H9 (cell line): ENCODE measurements at regions not wholly inside any gene's neighbourhood (a gene's known extent, or its start where the extent isn't known, plus 50 kb on each side); places are given as distances from the start of the nearest gene placed in this dataset.

ENCODE experiments used
- DNase-seq: peaks from one replicate; pipeline ENCODE4 v3.0.0-alpha.2; 2017
- H2AFZ ChIP-seq: one replicate; pipeline ENCODE4 v1.6.1; 2013; ENCODE audit warnings: mild to moderate bottlenecking, low read length, control low read depth, moderate library complexity
- H2AK5ac ChIP-seq: 2 replicates; pipeline ENCODE4 v1.6.1; 2013; ENCODE audit warnings: low read length, control low read depth, mixed read lengths; ENCODE audit not compliant: insufficient read length
- H2BK120ac ChIP-seq: one replicate; pipeline ENCODE4 v1.6.1; 2013; ENCODE audit warnings: low read depth, mild to moderate bottlenecking, low read length, control low read depth, inconsistent platforms; ENCODE audit not compliant: poor library complexity, severe bottlenecking
- H2BK12ac ChIP-seq: 2 replicates; pipeline ENCODE4 v1.6.1; 2013; ENCODE audit warnings: low read length, control low read depth, mixed read lengths, low read depth; ENCODE audit not compliant: insufficient read length
- H2BK15ac ChIP-seq: 2 replicates; pipeline ENCODE4 v1.6.1; 2013; ENCODE audit warnings: low read depth, low read length, control low read depth
- H2BK20ac ChIP-seq: one replicate; pipeline ENCODE4 v1.6.1; 2013; ENCODE audit warnings: low read depth, mild to moderate bottlenecking, low read length, control low read depth, inconsistent platforms; ENCODE audit not compliant: poor library complexity, severe bottlenecking
- H2BK5ac ChIP-seq: 2 replicates; pipeline ENCODE4 v1.6.1; 2013; ENCODE audit warnings: low read length, control low read depth, mixed read lengths; ENCODE audit not compliant: insufficient read length
- H3K14ac ChIP-seq: 2 replicates; pipeline ENCODE4 v1.6.1; 2013; ENCODE audit warnings: low read length, control low read depth; ENCODE audit not compliant: insufficient read depth
- H3K18ac ChIP-seq: 2 replicates; pipeline ENCODE4 v1.6.1; 2013; ENCODE audit warnings: low read depth, mild to moderate bottlenecking, mixed read lengths, low read length, control low read depth; ENCODE audit not compliant: insufficient read length
- H3K23ac ChIP-seq: 2 replicates; pipeline ENCODE4 v1.6.1; 2013; ENCODE audit warnings: low read length, control low read depth, mixed read lengths, low read depth; ENCODE audit not compliant: insufficient read length
- H3K23me2 ChIP-seq: 2 replicates; pipeline ENCODE4 v1.6.1; 2013; ENCODE audit warnings: low read depth, mild to moderate bottlenecking, mixed read lengths, low read length, control low read depth; ENCODE audit not compliant: insufficient read length, poor library complexity, severe bottlenecking
- H3K27ac ChIP-seq: 2 replicates; pipeline ENCODE4 v1.5.1; 2013; ENCODE audit warnings: low read length, control low read depth, mixed read lengths, low read depth; ENCODE audit not compliant: insufficient read length
- H3K27me3 ChIP-seq: 2 replicates; pipeline ENCODE4 v1.6.1; 2013; ENCODE audit warnings: low read length, control low read depth, inconsistent platforms; ENCODE audit not compliant: insufficient read depth
- H3K4ac ChIP-seq: 2 replicates; pipeline ENCODE4 v1.6.1; 2013; ENCODE audit warnings: low read depth, mild to moderate bottlenecking, control low read depth, inconsistent platforms, low read length, moderate library complexity
- H3K4me1 ChIP-seq: 2 replicates; pipeline ENCODE4 v1.6.1; 2013; ENCODE audit warnings: low read length, control low read depth, inconsistent platforms; ENCODE audit not compliant: insufficient read depth
- H3K4me2 ChIP-seq: 2 replicates; pipeline ENCODE4 v1.6.1; 2013; ENCODE audit warnings: low read length, control low read depth, mixed read lengths; ENCODE audit not compliant: insufficient read length, insufficient read depth
- H3K56ac ChIP-seq: 2 replicates; pipeline ENCODE4 v1.6.1; 2013; ENCODE audit warnings: low read depth, mild to moderate bottlenecking, mixed read lengths, low read length, control low read depth; ENCODE audit not compliant: insufficient read length
- H3K79me1 ChIP-seq: 2 replicates; pipeline ENCODE4 v1.6.1; 2013; ENCODE audit warnings: low read depth, mild to moderate bottlenecking, moderate library complexity, low read length, control low read depth, inconsistent platforms; ENCODE audit not compliant: insufficient read depth, poor library complexity, severe bottlenecking
- H3K79me2 ChIP-seq: 2 replicates; pipeline ENCODE4 v1.6.1; 2013; ENCODE audit warnings: low read length, control low read depth, inconsistent platforms; ENCODE audit not compliant: insufficient read depth
- H3K9ac ChIP-seq: 2 replicates; pipeline ENCODE4 v1.6.1; 2013; ENCODE audit warnings: low read length, control low read depth, mixed read lengths; ENCODE audit not compliant: insufficient read length; ENCODE audit errors: extremely low read depth
- H3K9me3 ChIP-seq: one replicate; pipeline ENCODE4 v1.6.1; 2013; ENCODE audit warnings: low read depth, low read length, inconsistent platforms; ENCODE audit not compliant: control insufficient read depth
- H3T11ph ChIP-seq: one replicate; pipeline ENCODE4 v1.6.1; 2013; ENCODE audit warnings: mild to moderate bottlenecking, low read length, control low read depth, inconsistent platforms
- H4K20me1 ChIP-seq: one replicate; pipeline ENCODE4 v1.6.1; 2013; ENCODE audit not compliant: control insufficient read depth, insufficient read length, insufficient read depth
- H4K5ac ChIP-seq: 2 replicates; pipeline ENCODE4 v1.6.1; 2013; ENCODE audit warnings: low read depth, mild to moderate bottlenecking, mixed read lengths, low read length, control low read depth; ENCODE audit not compliant: insufficient read length
- H4K8ac ChIP-seq: replicated peaks from 2 replicates; pipeline ENCODE4 v1.6.1; 2013; ENCODE audit warnings: low read length, control low read depth, mixed read lengths, low read depth; ENCODE audit not compliant: insufficient read length
- H4K91ac ChIP-seq: 2 replicates; pipeline ENCODE4 v1.6.1; 2013; ENCODE audit warnings: low read depth, mild to moderate bottlenecking, moderate library complexity, mixed read lengths, low read length, control low read depth; ENCODE audit not compliant: insufficient read length
- H3K27ac Mint-ChIP-seq, 3 experiments: 2 replicates in 2 of 3; 3 replicates in 1 of 3; pipeline ENCODE4 v1.8.0; 2020 to 2021; ENCODE audit warnings: mixed read lengths in 3 of 3, mild to moderate bottlenecking in 1 of 3, moderate library complexity in 1 of 3
- H3K27me3 Mint-ChIP-seq: 2 replicates; pipeline ENCODE4 v1.8.0; 2021; ENCODE audit warnings: low read depth, mild to moderate bottlenecking, moderate library complexity, mixed read lengths
- H3K36me3 Mint-ChIP-seq, 3 experiments: 2 replicates in 2 of 3; 3 replicates in 1 of 3; pipeline ENCODE4 v1.8.0; 2020 to 2021; ENCODE audit warnings: low read depth in 3 of 3, mixed read lengths in 3 of 3; ENCODE audit not compliant: insufficient read depth in 1 of 3
- H3K4me1 Mint-ChIP-seq, 2 experiments: 2 replicates each; pipeline ENCODE4 v1.8.0; 2020; ENCODE audit warnings: mixed read lengths in 2 of 2
- H3K4me3 Mint-ChIP-seq, 2 experiments: 2 replicates in 1 of 2; 3 replicates in 1 of 2; pipeline ENCODE4 v1.8.0; 2020 to 2021; ENCODE audit warnings: mild to moderate bottlenecking in 2 of 2, mixed read lengths in 2 of 2, moderate library complexity in 1 of 2
- H3K9me3 Mint-ChIP-seq, 2 experiments: 2 replicates in 1 of 2; 3 replicates in 1 of 2; pipeline ENCODE4 v1.8.0; 2020; ENCODE audit warnings: mild to moderate bottlenecking in 2 of 2, mixed read lengths in 2 of 2, moderate library complexity in 1 of 2
- CTCF ChIP-seq: fragments of 200-600 bp; sonication (generic); conservative IDR thresholded peaks from 3 replicates; pipeline ENCODE4 v1.8.0; 2021; ENCODE audit warnings: antibody characterized with exemption, mild to moderate bottlenecking
- WGBS: extraction: QIAGEN DNeasy Blood & Tissue Kit; methylation state at CpG from one replicate; pipeline ENCODE4 v1.1.7; 2013; ENCODE audit warnings: missing lambda C conversion rate, low lambda C conversion rate, mixed read lengths; ENCODE audit not compliant: insufficient read length; ENCODE audit errors: extremely low coverage; 5-methylcytosine and 5-hydroxymethylcytosine counted together

GRCh38 chr7:33748793-33749192 lies 156.5 kb upstream of the BMPER start:
- no peak overlapping the region for H4K91ac ChIP-seq
- no peaks in the 10 kb centered on the region for H3K9me3 ChIP-seq
- H3K79me1 ChIP-seq = no peaks in the 10 kb centered on the region
- H3K79me2 ChIP-seq = no peaks in the 10 kb centered on the region
- no peak overlapping the region for H2BK15ac ChIP-seq
- Mint-ChIP-seq H3K9me3 (peaks cover 3% of the 10 kb centered on the region in 2 experiments; a peak in 1 of 5 replicates), H3K27ac (no peak overlapping the region; a peak in 1 of 7 replicates), H3K36me3 (no peaks in the 10 kb centered on the region), H3K4me3 (no peak overlapping the region), H3K4me1 (peaks cover 6 to 17% of the 10 kb centered on the region in 2 experiments), H3K27me3 (no peaks in the 10 kb centered on the region; the same call in 1 of the 2 replicates)
- no peak overlapping the region for H3K56ac ChIP-seq
- no peak overlapping the region for H3K18ac ChIP-seq
- no peak overlapping the region for H2BK12ac ChIP-seq
- H4K5ac ChIP-seq = no peak overlapping the region
- H3K4ac ChIP-seq = no peak overlapping the region
- H3K27ac ChIP-seq = no peak overlapping the region
- no CpG with 5 or more reads among the region's 7 CpGs for WGBS
- peaks cover 2% of the 10 kb centered on the region for H3K4me1 ChIP-seq
- H3K14ac ChIP-seq = no peak overlapping the region
- no peaks in the 10 kb centered on the region for H3K27me3 ChIP-seq
- H2BK5ac ChIP-seq = no peak overlapping the region
- H3K9ac ChIP-seq = no peak overlapping the region
- H4K20me1 ChIP-seq = no peaks in the 10 kb centered on the region
- no peak overlapping the region for H3K23ac ChIP-seq
- H2AK5ac ChIP-seq = no peak overlapping the region
- no peak for TF ChIP-seq CTCF
- no peak for DNase-seq
- peaks cover 4% of the 10 kb centered on the region for H3K23me2 ChIP-seq
- no peak overlapping the region for H2BK20ac ChIP-seq
- no peak overlapping the region for H2BK120ac ChIP-seq
- no peak overlapping the region for H2AFZ ChIP-seq
- H4K8ac ChIP-seq = no peak overlapping the region
- H3K4me2 ChIP-seq = no peak overlapping the region
- no peak overlapping the region for H3T11ph ChIP-seq
